ENCODE measurements at regions not wholly inside any gene's neighbourhood (a gene's known extent, or its start where the extent isn't known, plus 50 kb on each side); places are given as distances from the start of the nearest gene placed in this dataset.
A peak's percentile ranks its signal among the peaks of the same experiment; 100 is the strongest.
"Not testable (repeated sequence)": the region's sequence is repeated elsewhere in the genome, so short reads cannot be mapped to it uniquely, and the experiment has no call there.

DNA sequence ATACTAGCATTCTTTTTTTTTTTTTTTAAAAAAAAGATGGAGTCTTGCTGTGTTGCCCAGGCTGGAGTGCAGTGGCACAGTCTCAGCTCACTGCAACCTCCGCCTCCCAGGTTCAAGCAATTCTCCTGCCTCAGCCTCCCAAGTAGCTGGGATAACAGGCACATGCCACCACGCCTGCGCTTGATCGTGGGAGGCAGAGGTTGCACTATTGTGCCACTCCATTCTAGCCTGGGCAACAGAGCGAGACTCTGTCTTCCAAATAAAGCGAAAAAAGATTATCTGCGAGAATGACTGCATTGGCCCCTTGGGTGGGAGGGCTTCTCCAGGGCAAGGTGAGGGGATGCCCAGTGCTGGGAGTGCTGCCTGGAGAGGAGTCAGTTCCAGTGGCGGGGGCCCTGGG lies 1357.1 kb downstream of the CDH12 start:
- H3K4me1 ChIP-seq (ENCODE audit: insufficient read depth, poor library complexity, severe bottlenecking); ATAC-seq (ENCODE audit: low read depth); DNase-seq (ENCODE audit: low spot score): not testable (repeated sequence)

DNA sequence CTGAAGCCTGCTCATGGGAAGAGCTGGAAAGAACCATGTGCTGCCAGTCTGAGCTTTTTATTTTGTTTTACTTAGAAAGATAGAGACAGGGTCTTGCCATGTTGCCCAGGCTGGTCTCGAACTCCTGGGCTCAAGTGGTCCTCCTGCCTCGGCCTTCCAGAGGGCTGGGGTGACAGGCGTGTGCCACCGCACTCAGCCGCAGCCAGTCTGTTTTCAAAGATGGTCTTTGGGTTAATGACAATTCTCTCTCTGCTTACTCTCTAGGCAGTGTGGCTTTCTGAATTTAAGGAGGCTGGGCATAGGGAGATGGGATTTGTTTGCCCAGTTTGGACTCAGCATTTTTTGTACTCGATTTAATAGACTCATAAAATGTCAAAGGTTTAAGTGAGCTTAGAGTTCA lies 1357.9 kb downstream of the CDH12 start:
- not testable (repeated sequence) for DNase-seq (ENCODE audit: low spot score); H3K4me3 ChIP-seq (ENCODE audit: severe bottlenecking); ATAC-seq (ENCODE audit: low read depth); H3K4me1 ChIP-seq (ENCODE audit: insufficient read depth, poor library complexity, severe bottlenecking); H3K27ac ChIP-seq (ENCODE audit: poor library complexity, severe bottlenecking); H3K36me3 ChIP-seq (ENCODE audit: low read depth); H3K27me3 ChIP-seq (ENCODE audit: insufficient read depth, poor library complexity, severe bottlenecking); H3K9me3 ChIP-seq (ENCODE audit: severe bottlenecking)

More for the DNA sequence above, 1357.1 kb downstream of the CDH12 start:
- H3K36me3 ChIP-seq (ENCODE audit: low read depth); H3K27me3 ChIP-seq (ENCODE audit: insufficient read depth, poor library complexity, severe bottlenecking); H3K4me3 ChIP-seq (ENCODE audit: severe bottlenecking); H3K9me3 ChIP-seq (ENCODE audit: severe bottlenecking); H3K27ac ChIP-seq (ENCODE audit: poor library complexity, severe bottlenecking): not testable (repeated sequence)

DNA sequence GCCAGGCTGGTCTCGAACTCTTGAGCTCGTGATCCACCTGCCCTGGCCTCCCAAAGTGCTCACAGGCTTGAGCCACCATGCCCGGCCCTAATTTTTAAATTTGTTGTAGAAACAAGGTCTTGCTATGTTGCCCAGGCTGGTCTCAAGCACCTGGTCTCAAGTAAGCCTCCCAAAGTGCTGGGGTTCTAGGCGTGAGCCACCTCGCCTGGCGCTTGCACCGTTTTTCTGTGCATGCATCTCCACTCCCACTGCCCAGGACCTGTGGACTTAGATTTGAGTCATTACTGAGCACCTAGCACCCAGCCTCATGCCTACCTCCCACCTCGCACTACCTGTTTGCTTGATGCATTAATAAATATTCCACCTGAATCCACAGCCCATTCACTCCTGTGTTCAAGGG lies 1359.1 kb downstream of the CDH12 start:
- H3K36me3 ChIP-seq (ENCODE audit: low read depth); H3K9me3 ChIP-seq (ENCODE audit: severe bottlenecking); H3K4me3 ChIP-seq (ENCODE audit: severe bottlenecking); DNase-seq (ENCODE audit: low spot score); H3K4me1 ChIP-seq (ENCODE audit: insufficient read depth, poor library complexity, severe bottlenecking); H3K27ac ChIP-seq (ENCODE audit: poor library complexity, severe bottlenecking); H3K27me3 ChIP-seq (ENCODE audit: insufficient read depth, poor library complexity, severe bottlenecking); ATAC-seq (ENCODE audit: low read depth): not testable (repeated sequence)

- ATAC-seq (ENCODE audit: low read depth); H3K36me3 ChIP-seq (ENCODE audit: low read depth); DNase-seq (ENCODE audit: low spot score); H3K4me3 ChIP-seq (ENCODE audit: severe bottlenecking); H3K27me3 ChIP-seq (ENCODE audit: insufficient read depth, poor library complexity, severe bottlenecking); H3K4me1 ChIP-seq (ENCODE audit: insufficient read depth, poor library complexity, severe bottlenecking); H3K27ac ChIP-seq (ENCODE audit: poor library complexity, severe bottlenecking); H3K9me3 ChIP-seq (ENCODE audit: severe bottlenecking): not testable (repeated sequence)
Measured at GRCh38 chr5:21491182-21491581, 1362.0 kb downstream of the CDH12 start.

DNA sequence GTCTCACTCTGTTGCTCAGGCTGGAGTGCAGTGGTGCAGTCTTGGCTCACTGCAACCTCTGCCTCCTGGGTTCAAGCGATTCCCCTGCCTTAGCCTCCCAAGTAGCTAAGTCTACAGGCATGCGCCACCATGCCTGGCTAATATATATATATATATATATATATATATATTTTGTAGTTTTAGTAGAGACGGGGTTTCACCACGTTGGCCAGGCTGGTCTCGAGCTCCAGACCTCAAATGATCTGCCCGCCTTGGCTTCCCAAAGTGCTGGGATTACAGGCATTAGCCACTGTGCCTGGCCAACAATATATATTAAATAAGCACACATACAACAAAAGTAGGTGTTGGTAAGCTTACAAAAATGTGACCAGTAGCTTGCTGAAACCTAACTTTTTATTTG lies 1364.3 kb downstream of the CDH12 start:
- not testable (repeated sequence) for H3K36me3 ChIP-seq (ENCODE audit: low read depth); H3K27me3 ChIP-seq (ENCODE audit: insufficient read depth, poor library complexity, severe bottlenecking); H3K9me3 ChIP-seq (ENCODE audit: severe bottlenecking); H3K27ac ChIP-seq (ENCODE audit: poor library complexity, severe bottlenecking); ATAC-seq (ENCODE audit: low read depth); H3K4me1 ChIP-seq (ENCODE audit: insufficient read depth, poor library complexity, severe bottlenecking); DNase-seq (ENCODE audit: low spot score); H3K4me3 ChIP-seq (ENCODE audit: severe bottlenecking)

GRCh38 chr5:21485458-21486000 lies 1367.6 kb downstream of the CDH12 start:
- peak; percentile 73 for DNase-seq (ENCODE audit: low spot score)
- TF ChIP-seq, protein P1, sequence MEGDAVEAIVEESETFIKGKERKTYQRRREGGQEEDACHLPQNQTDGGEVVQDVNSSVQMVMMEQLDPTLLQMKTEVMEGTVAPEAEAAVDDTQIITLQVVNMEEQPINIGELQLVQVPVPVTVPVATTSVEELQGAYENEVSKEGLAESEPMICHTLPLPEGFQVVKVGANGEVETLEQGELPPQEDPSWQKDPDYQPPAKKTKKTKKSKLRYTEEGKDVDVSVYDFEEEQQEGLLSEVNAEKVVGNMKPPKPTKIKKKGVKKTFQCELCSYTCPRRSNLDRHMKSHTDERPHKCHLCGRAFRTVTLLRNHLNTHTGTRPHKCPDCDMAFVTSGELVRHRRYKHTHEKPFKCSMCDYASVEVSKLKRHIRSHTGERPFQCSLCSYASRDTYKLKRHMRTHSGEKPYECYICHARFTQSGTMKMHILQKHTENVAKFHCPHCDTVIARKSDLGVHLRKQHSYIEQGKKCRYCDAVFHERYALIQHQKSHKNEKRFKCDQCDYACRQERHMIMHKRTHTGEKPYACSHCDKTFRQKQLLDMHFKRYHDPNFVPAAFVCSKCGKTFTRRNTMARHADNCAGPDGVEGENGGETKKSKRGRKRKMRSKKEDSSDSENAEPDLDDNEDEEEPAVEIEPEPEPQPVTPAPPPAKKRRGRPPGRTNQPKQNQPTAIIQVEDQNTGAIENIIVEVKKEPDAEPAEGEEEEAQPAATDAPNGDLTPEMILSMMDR (IDR thresholded peaks at IDR 0.05; ENCODE audit: poor library complexity, severe bottlenecking): peak; percentile 45

DNA sequence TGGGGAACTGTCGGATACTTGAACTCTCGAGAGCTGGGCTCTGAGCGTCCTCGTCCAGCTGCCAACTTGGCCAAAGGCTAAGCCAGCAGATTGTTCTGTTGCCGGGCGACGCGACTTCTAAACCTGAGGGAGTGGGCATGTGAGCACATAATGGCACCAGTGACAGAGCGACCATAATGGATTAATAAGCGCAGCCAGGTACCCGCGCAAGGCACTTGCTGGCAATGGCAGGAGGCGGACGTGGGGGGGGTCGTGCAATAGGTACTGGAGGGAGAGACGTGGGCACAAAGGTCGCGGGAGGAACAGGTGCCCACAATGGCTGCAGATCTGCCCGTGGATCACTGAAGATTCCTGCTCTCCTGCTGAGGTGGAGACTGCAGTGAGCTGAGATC lies 1368.7 kb downstream of the CDH12 start:
- not testable (repeated sequence) for H3K9me3 ChIP-seq (ENCODE audit: severe bottlenecking); H3K27ac ChIP-seq (ENCODE audit: poor library complexity, severe bottlenecking); ATAC-seq (ENCODE audit: low read depth); H3K4me1 ChIP-seq (ENCODE audit: insufficient read depth, poor library complexity, severe bottlenecking); H3K27me3 ChIP-seq (ENCODE audit: insufficient read depth, poor library complexity, severe bottlenecking); H3K4me3 ChIP-seq (ENCODE audit: severe bottlenecking)
- peaks cover 10% of the 10 kb centered on the region for H3K36me3 ChIP-seq (ENCODE audit: low read depth)
- peak; percentile 89 for DNase-seq (ENCODE audit: low spot score)

More at GRCh38 chr5:21485458-21486000, 1367.6 kb downstream of the CDH12 start:
- not testable (repeated sequence) for H3K27me3 ChIP-seq (ENCODE audit: insufficient read depth, poor library complexity, severe bottlenecking); H3K9me3 ChIP-seq (ENCODE audit: severe bottlenecking); ATAC-seq (ENCODE audit: low read depth); H3K36me3 ChIP-seq (ENCODE audit: low read depth); H3K4me1 ChIP-seq (ENCODE audit: insufficient read depth, poor library complexity, severe bottlenecking); H3K27ac ChIP-seq (ENCODE audit: poor library complexity, severe bottlenecking); H3K4me3 ChIP-seq (ENCODE audit: severe bottlenecking)

- not testable (repeated sequence) for ATAC-seq (ENCODE audit: low read depth)
Measured at GRCh38 chr5:21483790-21484497, 1369.2 kb downstream of the CDH12 start.

GRCh38 chr5:21482983-21483650 lies 1370.0 kb downstream of the CDH12 start:
- not testable (repeated sequence) for ATAC-seq (ENCODE audit: low read depth); H3K27me3 ChIP-seq (ENCODE audit: insufficient read depth, poor library complexity, severe bottlenecking); H3K4me3 ChIP-seq (ENCODE audit: severe bottlenecking); H3K27ac ChIP-seq (ENCODE audit: poor library complexity, severe bottlenecking); H3K4me1 ChIP-seq (ENCODE audit: insufficient read depth, poor library complexity, severe bottlenecking); H3K9me3 ChIP-seq (ENCODE audit: severe bottlenecking)
- DNase-seq (ENCODE audit: low spot score): peak; percentile 79
- H3K36me3 ChIP-seq (ENCODE audit: low read depth): peaks cover 15% of the 10 kb centered on the region

More at GRCh38 chr5:21483790-21484497, 1369.2 kb downstream of the CDH12 start:
- DNase-seq (ENCODE audit: low spot score): peak; percentile 73
- not testable (repeated sequence) for H3K27ac ChIP-seq (ENCODE audit: poor library complexity, severe bottlenecking); H3K4me1 ChIP-seq (ENCODE audit: insufficient read depth, poor library complexity, severe bottlenecking); H3K9me3 ChIP-seq (ENCODE audit: severe bottlenecking); H3K4me3 ChIP-seq (ENCODE audit: severe bottlenecking); H3K27me3 ChIP-seq (ENCODE audit: insufficient read depth, poor library complexity, severe bottlenecking)
- H3K36me3 ChIP-seq (ENCODE audit: low read depth): peaks cover 15% of the 10 kb centered on the region

DNA sequence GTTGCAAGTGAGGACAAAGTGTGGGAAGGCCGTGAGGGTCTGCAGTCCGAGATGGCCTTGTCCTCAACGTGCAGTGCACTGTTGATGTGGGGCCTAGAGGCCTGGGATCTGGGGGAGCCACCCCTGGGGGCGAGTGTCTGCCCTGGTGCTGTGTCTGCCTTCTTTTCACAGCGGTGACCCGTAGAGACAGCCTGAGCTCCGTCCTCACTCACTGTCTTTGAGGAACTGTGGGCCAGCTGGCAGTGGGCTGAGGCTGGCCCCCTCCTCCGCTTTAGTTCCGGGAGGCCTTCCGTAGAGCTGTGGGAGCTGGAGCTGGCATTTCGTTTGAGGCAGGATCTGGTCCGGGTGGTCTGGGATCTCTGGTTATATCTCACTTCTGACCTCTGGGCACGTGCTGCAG lies 1370.6 kb downstream of the CDH12 start:
- DNase-seq (ENCODE audit: low spot score): peak; percentile 88
- H3K27ac ChIP-seq (ENCODE audit: poor library complexity, severe bottlenecking); H3K27me3 ChIP-seq (ENCODE audit: insufficient read depth, poor library complexity, severe bottlenecking); ATAC-seq (ENCODE audit: low read depth); H3K9me3 ChIP-seq (ENCODE audit: severe bottlenecking); H3K4me3 ChIP-seq (ENCODE audit: severe bottlenecking); H3K4me1 ChIP-seq (ENCODE audit: insufficient read depth, poor library complexity, severe bottlenecking): not testable (repeated sequence)
- H3K36me3 ChIP-seq (ENCODE audit: low read depth): peaks cover 15% of the 10 kb centered on the region

All from RWPE2 (cell line).